Activated CD4-positive, CD25-positive, alpha-beta regulatory T cell treated with anti-CD3 and anti-CD28 coated beads, Interleukin-2, amount 50 U/mL, for 16 hours (primary cell): ENCODE measurements at regions not wholly inside any gene's neighbourhood (a gene's known extent, or its start where the extent isn't known, plus 50 kb on each side); places are given as distances from the start of the nearest gene placed in this dataset.

Experiments
- DNase-seq: peaks from one replicate; pipeline ENCODE4 v3.0.0-alpha.2; 2020; ENCODE audit warnings: low read depth, low spot score

GRCh38 chr3:59303452-59303851 lies 253.6 kb upstream of the CFAP20DC start:
- no peak for DNase-seq

- DNase-seq = no peak
Measured at GRCh38 chr3:59302442-59302841, 252.6 kb upstream of the CFAP20DC start.

GRCh38 chr3:59300733-59301132 lies 250.9 kb upstream of the CFAP20DC start:
- no peak for DNase-seq

GRCh38 chr3:59299561-59299960 lies 249.7 kb upstream of the CFAP20DC start:
- no peak for DNase-seq

- no peak for DNase-seq
Measured at GRCh38 chr3:59290358-59290757, 240.5 kb upstream of the CFAP20DC start.

GRCh38 chr3:59289831-59290230 lies 240.0 kb upstream of the CFAP20DC start:
- no peak for DNase-seq

- DNase-seq = no peak
Measured at GRCh38 chr3:59288951-59289350, 239.1 kb upstream of the CFAP20DC start.

- no peak for DNase-seq
Measured at GRCh38 chr3:59286791-59287531, 237.1 kb upstream of the CFAP20DC start.

GRCh38 chr3:59285560-59285959 lies 235.7 kb upstream of the CFAP20DC start:
- no peak for DNase-seq

- no peak for DNase-seq
Measured at GRCh38 chr3:59284926-59285325, 235.1 kb upstream of the CFAP20DC start.

- no peak for DNase-seq
Measured at GRCh38 chr3:59280113-59280512, 230.3 kb upstream of the CFAP20DC start.

GRCh38 chr3:59277816-59278215 lies 228.0 kb upstream of the CFAP20DC start:
- no peak for DNase-seq

GRCh38 chr3:59277201-59277600 lies 227.4 kb upstream of the CFAP20DC start:
- DNase-seq = no peak

GRCh38 chr3:59273976-59274375 lies 224.2 kb upstream of the CFAP20DC start:
- DNase-seq = no peak

- no peak for DNase-seq
Measured at GRCh38 chr3:59271971-59272370, 222.1 kb upstream of the CFAP20DC start.

GRCh38 chr3:59270921-59271320 lies 221.1 kb upstream of the CFAP20DC start:
- no peak for DNase-seq

GRCh38 chr3:59270209-59270608 lies 220.4 kb upstream of the CFAP20DC start:
- DNase-seq = no peak

- DNase-seq = no peak
Measured at GRCh38 chr3:59268170-59268569, 218.3 kb upstream of the CFAP20DC start.

GRCh38 chr3:59267021-59267420 lies 217.2 kb upstream of the CFAP20DC start:
- DNase-seq = no peak

GRCh38 chr3:59266551-59266950 lies 216.7 kb upstream of the CFAP20DC start:
- no peak for DNase-seq

GRCh38 chr3:59265566-59265965 lies 215.7 kb upstream of the CFAP20DC start:
- no peak for DNase-seq

GRCh38 chr3:59264366-59264765 lies 214.5 kb upstream of the CFAP20DC start:
- DNase-seq = no peak

GRCh38 chr3:59263152-59263551 lies 213.3 kb upstream of the CFAP20DC start:
- no peak for DNase-seq

GRCh38 chr3:59262076-59262498 lies 212.3 kb upstream of the CFAP20DC start:
- no peak for DNase-seq
